T-helper 2 cell treated with Interferon-gamma antibody and Interleukin-4, amounts not matched to agents 100 ng/mL and 5 ng/mL, for 36 hours (primary cell): ENCODE measurements at regions not wholly inside any gene's neighbourhood (a gene's known extent, or its start where the extent isn't known, plus 50 kb on each side); places are given as distances from the start of the nearest gene placed in this dataset.
"Not testable (repeated sequence)": the region's sequence is repeated elsewhere in the genome, so short reads cannot be mapped to it uniquely, and the experiment has no call there.

Experiments used
- intact Hi-C: fragments of 100-400 bp; cut with micrococcal nuclease; formaldehyde crosslinking; loops from one replicate; pipeline ENCODE4 v1.15.1; 2023

DNA sequence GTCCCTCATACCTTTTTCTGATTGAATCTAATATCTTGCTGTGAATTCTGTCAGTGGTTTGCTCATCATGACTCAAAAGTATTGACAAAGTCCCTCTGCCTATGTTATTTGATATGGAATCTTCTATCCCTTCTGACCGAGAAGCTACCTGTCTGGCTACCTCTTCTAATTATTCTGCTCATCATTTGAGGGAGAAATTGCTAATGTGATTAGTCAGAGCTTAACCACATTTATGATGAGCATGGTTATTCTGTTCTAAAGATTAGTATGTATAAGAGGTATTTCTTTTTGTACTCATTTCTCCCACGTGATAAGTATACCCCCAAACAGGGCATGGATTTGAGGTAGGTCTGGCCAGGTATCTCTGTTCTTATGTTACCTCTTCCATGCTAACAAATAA lies 428.4 kb upstream of the KCNMB2 start:
- intact Hi-C loops: no loop called here

DNA sequence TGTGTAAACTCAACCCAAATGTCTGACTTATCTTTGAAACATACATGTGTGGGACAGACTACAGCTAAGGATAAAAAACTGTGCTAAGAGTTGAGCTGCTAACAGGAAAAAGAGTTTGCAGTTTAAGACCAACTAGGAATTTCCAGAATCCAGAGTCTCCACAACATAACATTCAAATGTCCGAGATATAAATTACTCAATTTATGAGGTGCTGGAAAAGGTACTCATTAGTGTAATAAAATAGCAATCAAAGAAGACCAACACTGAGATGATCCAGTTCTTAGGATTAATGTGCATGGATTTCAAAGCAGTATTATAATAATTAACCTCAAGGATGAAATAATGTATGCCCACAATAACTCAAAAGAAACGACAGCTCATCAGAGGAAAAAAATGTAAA lies 426.5 kb upstream of the KCNMB2 start:
- intact Hi-C loops: no loop called here

DNA sequence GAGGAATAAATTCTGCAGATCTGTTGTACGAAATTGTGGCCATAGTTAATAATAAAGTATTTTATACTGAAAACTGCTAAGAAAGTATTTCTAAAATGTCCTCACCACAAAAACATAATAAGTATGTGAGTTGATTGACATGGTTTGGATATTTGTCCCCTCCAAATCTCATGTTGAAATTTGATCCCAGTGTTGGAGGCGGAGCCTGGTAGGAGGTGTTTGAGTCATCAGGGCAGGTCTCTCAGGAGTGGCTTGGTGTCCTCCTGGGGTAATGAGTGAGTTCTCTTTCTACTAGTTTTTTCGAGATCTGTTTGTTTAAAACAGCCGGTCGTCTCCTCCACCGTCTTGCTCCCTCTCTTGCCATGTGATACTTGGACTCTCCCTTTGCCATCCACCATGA lies 424.1 kb upstream of the KCNMB2 start:
- intact Hi-C loops: no loop called here

DNA sequence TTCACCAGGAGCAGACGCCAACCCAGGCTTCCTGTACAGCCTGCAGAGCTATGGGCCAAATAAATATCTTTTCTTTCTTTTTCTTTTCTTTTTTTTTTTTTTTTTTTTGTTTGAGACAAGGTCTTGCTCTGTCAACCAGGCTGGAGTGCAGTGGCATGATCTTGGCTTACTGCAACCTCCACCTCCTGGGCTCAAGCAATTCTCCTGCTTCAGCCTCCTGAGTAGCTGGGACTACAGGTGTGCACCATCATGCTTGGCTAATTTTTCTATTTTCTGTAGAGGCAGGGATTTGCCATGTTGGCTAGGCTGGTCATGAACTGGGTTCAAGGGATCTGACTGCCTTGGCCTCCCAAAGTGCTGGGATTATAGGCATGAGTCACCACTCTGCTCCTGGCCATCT lies 423.7 kb upstream of the KCNMB2 start:
- intact Hi-C loops: not testable (repeated sequence)

DNA sequence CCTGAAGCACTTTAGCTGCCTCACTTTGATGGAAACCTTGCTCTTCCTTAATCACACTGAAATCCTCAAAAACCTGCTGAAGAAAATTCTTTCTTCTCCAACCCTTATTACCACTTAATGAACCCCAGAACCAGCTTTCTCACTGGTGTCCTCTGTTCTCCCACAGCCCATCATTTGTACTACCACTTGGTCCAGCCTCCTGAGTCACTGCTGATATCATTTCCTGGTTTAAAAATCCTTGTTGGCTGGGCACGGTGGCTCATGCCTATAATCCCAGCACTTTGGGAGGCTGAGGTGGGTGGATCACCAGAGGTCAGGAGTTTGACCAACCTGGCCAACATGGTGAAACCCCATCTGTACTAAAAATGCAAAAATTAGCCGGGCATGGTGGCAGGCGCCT lies 418.6 kb upstream of the KCNMB2 start:
- intact Hi-C loops: no loop called here

DNA sequence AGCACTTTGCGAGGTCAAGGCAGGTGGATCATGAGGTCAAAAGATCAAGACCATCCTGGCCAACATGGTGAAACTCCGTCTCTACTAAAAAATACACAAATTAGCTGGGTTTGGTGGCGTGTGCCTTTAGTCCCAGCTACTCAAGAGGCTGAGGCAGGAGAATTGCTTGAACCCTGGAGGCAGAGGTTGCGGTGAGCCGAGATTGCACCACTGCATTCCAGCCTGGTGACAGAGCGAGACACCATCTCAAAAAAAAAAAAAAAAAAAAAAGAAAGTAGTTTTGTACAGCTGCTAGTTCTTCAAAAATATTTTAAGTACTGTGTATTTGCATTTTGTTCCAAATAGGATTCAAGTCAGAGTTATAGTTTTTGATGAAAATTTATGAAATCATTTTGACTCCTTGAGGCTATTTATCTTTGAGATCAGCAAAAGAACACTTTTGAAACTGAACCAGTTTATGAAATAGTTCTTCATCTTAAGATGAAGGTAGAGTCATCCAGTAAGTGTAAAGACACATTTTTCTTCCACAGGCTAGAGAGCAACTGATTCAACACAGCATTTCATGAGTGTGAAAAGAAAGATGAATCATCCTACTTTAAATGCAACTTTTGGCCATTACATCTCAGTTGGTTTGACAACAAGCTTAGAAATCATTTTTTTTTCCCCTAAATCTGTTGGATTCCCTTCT lies 416.5 kb upstream of the KCNMB2 start:
- intact Hi-C loops: not testable (repeated sequence)

DNA sequence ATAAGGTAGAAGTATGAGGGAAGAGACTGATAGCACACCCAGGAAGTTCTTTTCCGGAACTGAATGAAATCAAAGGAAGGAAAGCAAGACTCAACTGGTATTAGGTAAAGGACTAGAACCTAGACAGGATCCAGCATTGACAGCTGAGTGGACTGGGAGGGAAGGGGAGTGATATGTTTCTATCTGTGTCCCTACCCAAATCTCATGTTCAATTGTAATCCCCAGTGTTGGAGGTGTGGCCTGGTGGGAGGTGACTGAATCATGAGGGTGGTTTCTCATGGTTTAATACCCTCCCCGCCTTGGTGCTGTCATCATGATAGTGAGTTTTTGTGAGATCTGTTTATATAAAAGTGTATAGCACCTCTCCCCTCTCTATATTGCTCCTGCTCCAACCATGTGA lies 415.9 kb upstream of the KCNMB2 start:
- intact Hi-C loops: no loop called here

DNA sequence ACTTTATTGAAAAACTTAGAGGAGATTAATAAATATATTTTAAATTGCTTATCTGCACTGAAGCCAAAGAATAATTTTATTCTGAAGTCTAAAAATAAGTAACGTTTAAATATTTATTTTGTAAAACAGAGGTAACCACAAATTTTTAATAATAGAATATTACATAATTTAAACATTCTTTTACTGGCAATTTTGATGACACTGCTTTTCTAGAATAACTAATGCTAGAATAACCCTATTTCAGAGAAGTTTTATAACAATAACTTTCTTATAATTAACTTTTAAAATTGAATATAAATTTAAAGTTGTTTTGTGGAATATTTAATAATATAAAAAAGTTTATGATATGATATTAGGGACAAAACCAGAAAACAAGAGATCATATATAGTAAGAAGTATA lies 409.6 kb upstream of the KCNMB2 start:
- intact Hi-C loops: no loop called here

DNA sequence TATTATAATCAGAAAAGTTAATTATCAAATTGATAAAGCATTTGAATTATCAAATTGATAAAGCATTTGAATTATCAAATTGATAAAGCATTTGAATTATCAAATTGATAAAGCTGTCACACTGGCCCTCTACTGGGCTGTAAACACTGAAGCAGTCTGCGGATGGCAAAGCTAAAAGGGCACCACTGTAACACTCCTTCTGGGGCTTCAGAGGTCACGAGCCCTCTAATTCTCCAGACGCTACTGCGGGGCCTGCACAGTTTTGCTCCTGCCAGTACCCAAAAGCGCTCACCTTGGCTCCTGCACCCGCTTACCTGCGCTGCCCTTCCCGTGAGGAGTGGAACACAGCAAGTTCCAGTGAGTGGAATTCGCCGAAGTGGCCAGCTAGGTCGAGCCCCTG lies 409.0 kb upstream of the KCNMB2 start:
- intact Hi-C loops: no loop called here

DNA sequence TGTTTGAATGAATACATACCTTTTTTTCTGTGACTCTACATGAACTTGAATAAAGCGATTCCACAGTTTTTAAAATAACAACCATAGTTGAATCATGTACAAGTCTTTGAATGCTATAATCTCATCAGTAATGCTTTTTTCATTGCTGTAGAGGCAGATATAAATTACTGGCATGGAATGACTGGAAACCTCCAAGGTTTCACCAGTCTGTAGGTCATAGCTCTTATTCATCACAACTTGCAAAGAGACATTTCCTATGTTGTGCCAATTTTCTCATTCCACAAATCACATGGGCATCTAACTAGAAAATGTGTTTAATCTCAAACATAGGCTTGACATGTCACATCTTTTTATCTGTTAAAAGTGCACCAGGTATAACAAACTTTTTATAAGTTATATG lies 407.1 kb upstream of the KCNMB2 start:
- intact Hi-C loops: no loop called here

DNA sequence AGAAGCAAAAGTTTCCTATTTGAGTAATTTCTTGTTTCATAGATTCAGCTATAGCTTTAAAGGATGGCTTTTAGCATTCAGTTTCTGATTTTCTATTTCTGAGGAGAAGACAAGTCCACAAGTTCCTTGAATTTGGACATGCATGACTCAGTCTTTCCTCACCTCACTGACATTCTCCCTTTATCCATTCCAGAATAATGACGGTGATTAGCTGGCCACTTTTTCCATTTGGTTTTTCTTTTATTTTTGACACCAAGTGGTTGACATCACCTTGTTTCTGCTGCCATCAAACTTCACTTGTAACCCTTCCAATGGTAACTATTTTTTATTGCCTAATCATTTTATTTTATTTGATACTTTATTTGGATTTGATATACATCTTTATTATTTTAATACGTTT lies 404.4 kb upstream of the KCNMB2 start:
- intact Hi-C loops: no loop called here

DNA sequence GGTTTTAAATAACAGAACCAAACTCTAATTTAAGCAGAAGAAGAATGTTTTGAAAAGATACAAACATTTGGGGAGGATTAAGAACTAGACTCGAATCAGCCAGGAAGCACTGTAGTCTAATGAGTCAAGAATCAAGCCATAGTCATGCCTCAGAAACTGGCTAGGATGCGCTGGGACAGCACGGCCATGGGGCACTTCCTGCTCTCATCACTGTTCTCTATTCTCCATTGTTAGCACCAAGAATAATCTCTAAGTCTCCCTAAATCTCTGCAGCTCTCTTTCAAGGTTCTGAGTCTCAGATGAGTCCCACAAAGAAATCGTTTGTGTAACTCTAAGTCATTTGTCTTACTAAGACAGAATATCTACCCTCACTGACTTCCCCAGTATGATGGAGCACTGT lies 399.0 kb upstream of the KCNMB2 start:
- intact Hi-C loops: no loop called here

DNA sequence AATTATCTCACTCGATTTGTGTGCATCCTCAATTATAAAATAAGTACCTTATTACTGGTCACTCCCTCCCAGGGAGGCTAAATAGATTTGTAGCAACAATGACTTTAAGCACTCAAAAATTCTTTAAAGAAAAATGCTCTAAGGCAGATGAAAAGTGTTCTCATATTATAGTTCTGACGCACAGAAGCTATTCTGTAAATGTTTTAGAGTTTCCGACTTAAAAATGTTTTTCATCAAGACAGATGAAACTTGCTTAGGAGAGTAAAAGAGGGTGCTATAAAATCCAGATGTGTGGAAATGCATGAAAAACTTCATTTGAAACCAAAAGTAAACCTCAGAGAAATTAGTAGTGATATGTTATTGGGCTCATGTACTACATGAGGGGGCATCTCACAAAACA lies 398.4 kb upstream of the KCNMB2 start:
- intact Hi-C loops: no loop called here

DNA sequence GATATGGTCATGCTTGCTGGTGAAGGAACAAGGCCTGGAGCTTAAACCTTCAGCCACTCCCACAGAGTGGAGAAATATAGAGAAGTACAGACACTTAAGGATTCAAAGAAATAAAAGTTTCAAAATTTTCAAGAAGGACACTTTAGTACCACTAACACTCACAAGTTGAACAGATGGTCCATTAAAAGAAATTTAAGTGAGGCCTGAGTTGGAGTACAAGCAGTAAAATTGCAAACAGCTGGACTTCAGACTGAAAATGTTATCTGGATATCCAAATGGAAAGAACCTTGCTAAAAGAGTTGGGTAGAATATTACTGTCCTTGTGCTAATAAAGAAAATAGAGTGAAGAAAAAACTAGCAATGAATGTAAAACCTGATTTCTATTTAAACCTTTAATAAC lies 397.1 kb upstream of the KCNMB2 start:
- intact Hi-C loops: no loop called here

DNA sequence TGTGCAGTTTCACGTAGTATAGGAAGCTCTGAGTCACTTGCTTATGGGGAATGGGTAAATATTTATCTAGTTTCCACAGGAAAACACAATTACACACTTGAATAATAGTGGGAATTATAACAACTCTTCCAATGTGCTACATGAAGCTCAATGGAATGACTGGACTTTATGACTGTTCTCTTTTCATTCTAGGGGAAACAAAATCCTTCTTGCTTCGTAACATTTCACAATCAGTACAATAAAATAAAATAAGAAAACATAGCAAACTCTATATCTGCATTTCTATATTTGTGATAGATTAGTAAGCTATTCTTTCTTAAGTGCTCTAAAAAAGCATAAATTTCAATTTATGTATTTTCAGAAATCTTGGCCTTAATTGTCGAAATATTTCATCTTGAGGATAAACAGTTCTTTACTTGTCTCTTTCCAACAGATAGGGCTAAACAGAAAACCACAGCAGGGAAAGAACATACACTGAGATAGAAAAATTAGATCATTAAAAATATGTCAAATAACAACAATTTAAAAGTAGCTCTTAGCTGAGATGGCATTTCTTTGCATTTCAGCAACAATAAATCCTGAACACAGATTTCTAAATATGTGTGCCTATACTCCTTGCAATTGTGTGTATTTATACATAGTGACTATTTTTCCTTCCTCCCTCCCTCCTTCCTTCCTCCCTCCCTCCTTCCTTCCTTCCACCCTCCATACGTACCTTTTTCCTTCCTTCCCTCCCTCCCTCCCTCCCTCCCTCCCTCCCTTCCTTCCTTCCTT lies 395.5 kb upstream of the KCNMB2 start:
- intact Hi-C loops: no loop called here

DNA sequence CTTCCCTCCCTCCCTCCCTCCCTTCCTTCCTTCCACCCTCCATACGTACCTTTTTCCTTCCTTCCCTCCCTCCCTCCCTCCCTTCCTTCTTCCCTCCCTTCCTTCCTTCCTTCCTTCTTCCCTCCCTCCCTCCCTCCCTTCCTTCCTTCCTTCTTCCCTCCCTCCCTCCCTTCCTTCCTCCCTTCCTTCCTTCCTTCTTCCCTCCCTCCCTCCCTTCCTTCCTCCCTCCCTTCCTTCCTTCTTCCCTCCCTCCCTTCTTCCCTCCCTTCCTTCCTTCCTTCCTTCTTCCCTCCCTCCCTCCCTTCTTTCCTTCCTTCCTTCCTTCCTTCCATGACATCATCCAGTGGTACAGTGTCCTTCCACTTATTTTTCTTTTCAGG lies 394.9 kb upstream of the KCNMB2 start:
- intact Hi-C loops: not testable (repeated sequence)

DNA sequence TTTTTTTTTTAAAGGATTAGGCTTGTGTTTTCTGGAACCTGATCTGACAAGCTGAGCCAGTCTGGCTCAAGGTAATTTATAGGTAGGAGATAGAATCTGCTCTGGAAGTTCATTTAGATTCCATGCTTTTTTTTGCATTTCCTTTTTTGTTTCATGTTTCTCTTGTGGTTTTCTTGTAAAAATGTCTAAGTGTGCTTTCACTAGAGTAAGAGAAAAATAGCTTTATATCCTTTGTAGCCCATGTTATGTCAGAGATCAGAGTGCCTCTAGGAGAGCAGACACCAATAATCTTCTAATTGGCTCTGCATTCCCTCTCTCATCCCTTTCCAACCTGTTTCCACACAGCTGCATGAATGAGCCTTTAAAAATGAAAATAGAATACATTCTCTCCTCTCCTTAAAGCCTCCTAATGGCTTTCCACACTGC lies 389.8 kb upstream of the KCNMB2 start:
- intact Hi-C loops: no loop called here

DNA sequence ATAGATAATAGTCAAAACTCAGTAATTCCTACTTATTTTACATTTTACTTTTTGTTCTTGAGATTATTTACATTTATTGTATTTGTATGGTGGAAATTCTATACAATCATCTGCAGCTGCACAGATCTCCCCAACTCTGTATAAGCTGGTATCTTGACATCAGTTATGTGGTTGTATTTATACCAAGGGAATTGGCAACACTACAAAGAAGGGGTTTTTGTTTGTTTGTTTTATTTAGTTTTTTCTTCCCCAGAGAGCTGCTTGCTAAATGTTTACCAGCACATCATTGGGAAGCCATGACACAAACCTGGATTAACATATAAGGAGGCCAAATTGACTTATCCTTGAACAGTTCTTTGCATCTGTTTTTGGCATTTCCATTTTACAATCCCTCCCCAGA lies 389.2 kb upstream of the KCNMB2 start:
- intact Hi-C loops: no loop called here

DNA sequence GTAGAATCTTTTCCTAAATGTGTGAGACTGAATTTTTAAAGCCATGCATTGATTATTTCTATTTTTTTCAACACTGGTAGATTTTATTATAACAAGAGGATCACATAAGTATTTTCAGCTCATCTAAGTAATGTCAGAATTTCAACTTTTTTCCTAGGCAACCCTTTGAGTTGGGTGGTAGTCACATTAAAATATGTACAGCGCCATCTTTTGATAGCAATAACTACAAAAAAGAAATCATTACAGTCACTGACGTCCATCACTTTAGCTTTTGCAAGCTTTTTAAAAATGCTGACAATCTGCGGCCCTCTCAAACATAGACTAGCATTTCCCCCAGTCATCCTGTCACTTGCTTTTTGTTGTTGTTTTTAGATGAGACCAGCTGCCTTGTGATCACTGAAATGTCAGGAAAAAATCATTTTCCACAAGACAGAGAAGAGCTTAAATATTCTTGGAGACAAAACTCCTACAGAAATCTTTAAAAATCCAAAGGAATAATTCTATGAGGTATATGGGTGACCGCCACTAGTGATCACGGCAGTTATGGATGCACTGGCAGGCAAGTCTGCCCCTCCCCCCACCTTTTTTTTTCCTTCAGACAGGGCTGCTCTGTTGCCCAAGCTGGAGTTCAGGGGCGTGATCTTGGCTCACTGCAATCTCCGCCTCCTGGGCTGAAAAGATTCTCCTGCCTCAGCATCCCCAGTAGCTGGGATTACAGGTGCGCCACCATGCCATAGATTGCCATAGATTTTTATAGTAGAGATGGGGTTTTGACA lies 384.0 kb upstream of the KCNMB2 start:
- intact Hi-C loops: no loop called here

DNA sequence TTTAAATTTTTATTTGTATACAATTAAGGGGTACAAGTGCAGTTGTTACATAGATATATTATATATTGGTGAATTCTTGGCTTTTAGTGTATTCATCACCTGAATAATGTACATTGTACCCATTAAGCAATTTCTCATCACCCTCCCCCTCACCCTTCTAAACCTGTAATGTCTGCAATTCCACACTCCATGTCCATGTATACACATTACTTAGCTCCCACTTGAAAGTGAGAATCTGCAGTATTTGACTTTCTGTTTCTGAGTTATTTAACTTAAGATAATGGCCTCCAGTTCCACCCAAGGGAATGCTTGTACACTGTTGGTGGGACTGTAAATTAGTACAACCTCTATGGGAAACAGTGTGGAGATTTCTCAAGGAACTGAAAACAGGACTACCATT lies 383.2 kb upstream of the KCNMB2 start:
- intact Hi-C loops: no loop called here

DNA sequence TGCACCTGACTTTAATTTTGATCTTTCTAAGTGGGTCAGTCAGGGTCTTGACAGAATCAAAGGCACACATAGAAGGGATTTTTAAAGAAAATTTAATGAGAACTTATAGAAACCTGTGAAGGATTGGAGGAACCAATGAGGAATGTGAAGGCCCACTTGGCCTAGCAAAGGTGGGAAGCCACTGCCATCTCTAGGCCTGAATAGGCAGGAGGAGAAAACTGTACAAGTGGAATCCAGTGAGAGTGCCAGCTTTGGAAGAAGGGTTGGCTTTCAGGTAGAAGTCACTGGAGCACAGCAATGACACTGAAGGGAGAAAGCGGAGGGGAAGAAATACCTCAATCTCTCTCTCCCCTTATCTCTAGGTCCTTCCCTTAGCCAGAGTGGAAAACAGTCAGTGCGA lies 380.7 kb upstream of the KCNMB2 start:
- intact Hi-C loops: no loop called here

DNA sequence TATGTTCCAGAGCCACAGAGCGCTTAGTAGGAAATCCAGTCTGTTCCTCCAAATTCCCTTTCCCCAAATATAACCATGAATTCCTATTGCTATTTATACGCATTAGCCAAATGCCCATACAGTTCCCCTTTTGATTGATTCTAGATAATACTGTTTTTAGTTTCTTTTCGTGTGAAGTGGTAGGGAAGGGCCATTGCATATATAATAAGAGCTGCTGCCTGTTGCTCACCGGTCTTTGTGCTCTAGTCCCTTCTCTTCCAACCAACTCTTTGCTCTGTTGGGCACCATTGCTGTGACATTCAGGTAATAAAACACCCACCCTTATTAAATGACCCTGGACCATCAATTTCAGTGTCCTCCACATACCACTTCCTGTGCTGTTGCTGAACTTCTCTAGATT lies 379.9 kb upstream of the KCNMB2 start:
- intact Hi-C loops: no loop called here
